UCSD-AML1 (cell line): ENCODE measurements at regions not wholly inside any gene's neighbourhood (a gene's known extent, or its start where the extent isn't known, plus 50 kb on each side); places are given as distances from the start of the nearest gene placed in this dataset.

ENCODE experiments used
- DNase-seq: peaks from one replicate; lab custom pipeline; 2025; ENCODE audit not compliant: unreplicated experiment; lab: John Stamatoyannopoulos, UW

DNA sequence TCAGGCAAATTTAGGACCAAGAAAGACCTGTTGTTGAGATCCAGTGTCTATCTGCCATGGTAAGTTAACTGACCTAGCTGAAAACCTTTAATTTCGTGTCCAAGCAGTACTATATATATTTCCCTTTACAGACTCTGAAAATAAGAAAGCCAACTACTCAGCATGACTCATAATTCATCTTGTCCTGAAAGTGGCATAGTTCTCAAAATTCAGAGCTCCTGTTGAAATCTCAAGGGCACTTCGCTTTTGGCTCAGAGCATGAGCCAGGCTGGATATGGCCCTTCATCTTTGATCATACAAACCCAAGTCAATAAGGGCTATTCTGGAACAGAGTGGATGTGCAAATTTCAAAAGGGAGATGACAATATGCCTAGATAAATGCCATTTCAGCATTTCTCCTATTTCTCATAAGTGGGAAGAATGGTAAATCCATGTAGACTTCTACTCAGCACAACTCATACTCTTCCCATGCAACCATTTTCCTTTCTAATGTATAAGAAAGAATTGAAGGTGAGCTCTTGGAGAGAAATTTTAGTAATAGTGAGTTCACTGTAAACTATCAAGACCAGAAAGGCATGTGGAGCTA, 567.9 kb upstream of the DAB2 start:
- no peak for DNase-seq

DNA sequence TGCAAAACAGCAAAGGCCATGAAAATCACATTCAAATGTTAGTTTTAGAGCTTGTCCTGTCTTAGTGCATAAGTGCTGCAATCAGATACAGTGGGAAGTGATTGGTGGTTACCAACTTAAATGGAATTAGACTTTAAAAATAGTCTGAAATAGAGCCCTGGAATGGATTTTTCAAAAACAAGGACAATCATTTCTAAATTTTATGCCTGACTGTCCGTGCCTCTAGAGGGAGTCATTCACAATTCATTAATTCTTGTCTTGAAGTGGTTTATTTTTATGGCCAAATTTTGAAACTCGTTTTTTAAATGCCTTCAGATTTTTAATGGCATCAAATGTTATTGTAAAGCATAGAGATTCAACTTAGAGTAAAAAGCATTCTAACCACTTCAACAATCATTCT, 561.8 kb upstream of the DAB2 start:
- no peak for DNase-seq

DNA sequence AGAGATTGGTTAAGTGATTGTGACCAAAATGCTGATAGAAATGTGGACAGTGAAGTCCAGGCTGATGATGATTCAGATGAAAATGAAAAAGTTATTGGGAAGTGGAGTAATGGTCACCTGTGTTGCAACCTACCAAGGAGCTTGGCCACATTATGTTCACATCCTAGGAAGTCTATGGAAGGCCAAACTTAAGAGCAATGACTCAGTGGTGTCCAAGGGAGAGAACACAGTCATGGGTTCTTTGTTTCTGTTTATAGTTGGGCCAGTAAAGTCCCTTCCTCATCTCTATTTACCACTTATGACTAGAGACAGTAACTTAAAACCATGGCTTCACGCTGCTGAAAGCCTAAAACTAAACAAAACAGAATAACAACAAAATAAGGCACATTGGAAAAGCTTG, 555.3 kb upstream of the DAB2 start:
- DNase-seq = no peak

DNA sequence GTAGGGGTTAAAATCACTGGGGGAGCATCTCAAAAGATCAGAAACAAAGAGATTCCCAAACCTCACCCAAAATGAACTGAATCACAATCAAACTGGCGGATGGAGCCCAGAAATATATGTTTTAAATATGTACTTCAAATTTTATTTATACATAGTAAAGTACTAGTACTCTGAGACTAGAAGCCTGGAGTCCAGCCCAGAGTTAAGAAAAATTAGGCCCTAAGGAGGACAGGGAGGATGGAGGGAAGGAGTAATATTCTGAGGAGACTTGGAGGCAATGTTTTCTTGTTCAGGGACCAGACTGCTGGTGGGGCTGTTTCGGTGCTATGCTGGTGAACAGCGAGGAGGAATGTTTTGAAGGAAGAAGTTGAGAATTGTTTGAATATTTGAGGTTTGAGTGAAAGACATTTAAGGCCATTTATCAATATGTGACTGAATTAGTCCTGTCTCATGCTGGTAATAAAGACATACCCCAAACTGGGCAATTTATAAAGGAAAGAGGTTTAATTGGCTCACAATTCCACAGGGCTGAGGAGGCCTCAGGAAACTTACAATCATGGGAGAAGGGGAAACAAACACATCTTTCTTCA, 552.4 kb upstream of the DAB2 start:
- DNase-seq = no peak

DNA sequence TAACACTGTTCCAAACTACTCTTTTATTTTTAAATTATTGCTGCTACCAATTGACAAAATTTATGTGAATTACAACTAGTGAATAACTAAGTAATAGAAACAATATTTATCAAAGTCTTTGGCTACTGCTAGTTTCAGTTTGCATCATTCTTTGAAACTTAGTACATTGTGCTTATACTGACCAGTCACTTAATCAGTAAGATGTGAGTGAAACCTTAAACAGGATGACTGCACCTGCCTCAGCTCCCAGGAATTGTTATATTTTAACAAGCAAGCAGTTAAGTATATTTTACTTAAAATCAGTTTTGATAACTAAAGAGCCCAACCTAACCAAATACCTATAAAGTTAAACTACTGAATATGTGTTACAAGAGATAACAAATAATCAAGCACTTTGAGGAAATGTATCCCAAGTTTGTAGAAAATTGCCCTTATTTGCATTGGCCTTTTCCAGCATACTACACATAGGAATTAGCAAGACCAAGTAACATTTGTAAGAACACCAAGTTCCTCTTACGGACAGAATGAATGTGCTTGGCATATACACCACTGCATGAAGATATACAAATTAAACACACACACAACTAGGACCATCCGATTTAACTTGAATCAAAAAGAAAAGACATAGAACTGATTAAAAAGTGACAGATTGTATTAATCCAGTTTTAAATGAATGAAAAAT, 545.5 kb upstream of the DAB2 start:
- DNase-seq = no peak

DNA sequence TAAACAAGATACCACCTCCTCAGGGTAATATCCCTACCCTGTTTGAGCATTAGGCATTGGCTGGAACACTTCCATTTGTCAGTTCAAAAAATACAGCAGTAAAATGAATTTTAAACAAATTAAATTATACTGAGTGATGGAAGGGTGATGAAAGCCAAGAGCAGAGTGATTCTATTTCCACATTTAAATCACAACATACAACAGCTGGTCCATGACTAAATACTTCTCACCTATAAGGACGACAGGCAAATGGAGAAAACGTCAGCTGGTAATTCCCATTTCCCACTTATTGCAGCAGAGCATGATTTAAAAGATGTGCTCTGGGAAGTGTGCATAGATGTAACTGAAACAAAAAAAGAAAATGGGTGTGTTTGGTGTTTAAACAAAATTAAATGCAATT, 543.6 kb upstream of the DAB2 start:
- no peak for DNase-seq

DNA sequence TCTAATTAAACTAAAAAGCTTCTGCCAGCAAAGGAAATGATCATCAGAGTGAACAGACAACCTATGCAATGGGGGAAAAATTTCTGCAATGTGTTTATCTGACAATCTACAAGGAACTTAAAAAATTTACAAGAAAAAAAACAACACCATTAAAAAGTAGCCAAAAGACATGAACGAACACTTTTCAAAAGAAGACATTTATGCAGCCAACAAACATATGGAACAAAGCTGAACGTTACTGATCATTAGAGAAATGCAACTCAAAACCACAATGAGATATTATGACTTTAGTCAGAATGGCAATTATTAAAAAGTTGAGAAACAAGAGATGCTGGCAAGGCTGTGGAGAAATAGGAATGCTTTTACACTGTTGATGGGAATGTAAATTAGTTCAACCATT, 530.4 kb upstream of the DAB2 start:
- no peak for DNase-seq

DNA sequence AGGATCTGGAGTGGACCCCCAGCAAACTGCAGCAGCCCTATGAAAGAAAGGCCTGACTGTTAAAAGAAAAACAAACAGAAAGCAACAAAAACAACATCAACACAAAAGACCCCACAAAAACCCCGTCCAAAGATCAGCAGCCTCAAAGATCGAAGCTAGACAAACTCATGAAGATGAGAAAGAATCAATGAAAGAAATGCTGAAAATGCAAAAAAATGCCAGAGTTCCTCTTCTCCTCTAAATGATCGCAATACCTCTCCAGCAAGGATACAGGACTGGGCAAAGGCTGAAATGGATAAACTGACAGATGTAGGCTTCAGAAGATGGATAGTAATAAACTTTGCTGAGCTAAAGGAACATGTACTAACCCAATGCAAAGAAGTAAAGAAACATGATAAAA, 526.3 kb upstream of the DAB2 start:
- no peak for DNase-seq

DNA sequence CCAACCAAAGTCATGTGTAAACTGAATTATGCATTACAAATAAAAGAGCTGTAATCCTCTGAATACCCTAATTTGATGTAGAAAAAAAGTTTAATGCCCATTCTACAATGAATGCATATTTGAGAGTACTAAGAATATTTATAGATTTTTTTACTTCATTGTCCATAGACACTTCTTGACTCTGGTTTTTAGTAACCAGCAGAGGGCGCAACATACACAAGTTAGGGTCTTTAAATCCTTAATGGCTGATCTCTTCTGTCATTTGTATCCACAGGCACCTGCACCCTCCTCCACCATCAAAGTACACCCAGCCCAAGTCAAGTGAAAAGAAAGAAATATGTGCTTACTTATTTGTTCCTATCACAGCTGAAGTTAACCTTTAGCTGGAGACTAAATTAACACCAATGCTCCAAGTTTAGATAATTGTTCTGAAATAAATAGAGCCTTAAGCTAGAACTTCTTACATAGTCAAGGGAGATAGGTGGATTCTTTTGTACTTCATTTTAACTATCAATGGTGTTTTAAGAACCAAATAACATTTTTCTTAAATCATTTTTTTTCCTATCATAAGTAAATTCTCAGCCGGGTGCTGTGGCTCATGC, 524.2 kb upstream of the DAB2 start:
- no peak for DNase-seq

DNA sequence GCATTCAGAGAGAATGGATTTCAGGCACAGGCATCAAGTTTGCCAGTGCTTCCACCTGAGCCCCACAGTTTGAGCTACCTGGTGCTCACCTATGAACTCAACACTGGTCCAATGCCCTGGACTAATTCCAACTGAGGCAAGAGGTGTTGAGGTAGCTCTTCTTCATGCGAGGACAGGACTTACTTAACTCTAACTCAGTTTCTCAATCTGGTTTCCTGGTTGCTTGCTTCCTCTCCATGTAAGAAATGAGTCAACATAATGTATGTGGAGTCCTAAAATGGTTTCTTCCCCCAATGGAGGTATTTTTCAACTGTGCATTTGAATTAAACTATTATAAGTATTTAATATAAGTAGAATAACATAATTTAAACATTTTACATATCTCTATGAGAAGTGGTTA, 523.6 kb upstream of the DAB2 start:
- no peak for DNase-seq

DNA sequence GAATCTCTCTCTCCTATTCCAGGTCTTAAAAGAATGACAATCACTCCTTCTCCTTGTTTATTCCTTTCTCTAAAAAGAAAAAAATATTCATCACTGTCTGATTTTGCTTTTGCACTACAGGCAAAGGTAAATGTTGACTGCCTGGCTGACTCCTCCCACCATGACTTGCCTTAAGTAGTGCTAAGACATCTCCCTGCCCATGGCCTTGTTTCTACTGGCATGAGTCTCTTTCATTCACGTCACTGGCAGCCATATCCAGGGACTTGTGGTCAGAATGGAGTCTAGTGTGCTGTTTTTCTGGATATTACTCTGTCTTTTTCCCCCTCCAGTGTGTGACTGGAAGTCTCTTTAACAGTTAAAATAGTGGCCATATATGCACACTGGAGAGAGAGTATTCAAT, 522.9 kb upstream of the DAB2 start:
- DNase-seq = no peak

DNA sequence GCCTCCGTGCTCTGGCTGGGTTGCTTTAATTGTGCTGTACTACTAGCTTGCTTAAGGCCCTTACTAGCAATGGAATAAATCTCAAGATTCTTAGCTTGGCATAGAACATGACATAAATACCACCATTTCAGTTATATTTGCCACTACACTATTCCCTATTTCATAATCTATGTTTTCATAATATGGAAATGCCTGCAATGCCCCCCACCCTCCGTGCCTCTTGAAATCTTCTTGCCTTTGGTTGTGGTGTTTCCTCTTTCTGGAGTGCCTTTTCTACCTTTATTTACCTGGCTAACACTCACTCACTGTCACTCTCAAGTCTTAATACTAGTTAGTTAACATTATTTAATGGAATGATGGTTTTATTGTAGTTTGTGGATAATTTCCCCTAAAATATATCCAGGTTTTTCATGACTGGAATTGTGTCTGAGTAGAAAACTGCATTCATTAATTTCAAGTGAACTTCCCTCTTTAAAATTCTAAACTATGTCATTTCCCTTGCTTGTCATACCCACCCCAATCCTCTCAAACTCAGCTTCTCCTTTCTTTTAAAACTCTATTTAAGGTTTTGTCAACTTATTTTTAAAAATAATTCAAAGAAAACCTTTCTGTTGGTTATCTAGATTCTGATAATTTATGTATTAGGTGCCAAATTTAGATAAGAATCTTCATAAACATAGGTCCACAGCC, 521.7 kb upstream of the DAB2 start:
- DNase-seq = no peak

DNA sequence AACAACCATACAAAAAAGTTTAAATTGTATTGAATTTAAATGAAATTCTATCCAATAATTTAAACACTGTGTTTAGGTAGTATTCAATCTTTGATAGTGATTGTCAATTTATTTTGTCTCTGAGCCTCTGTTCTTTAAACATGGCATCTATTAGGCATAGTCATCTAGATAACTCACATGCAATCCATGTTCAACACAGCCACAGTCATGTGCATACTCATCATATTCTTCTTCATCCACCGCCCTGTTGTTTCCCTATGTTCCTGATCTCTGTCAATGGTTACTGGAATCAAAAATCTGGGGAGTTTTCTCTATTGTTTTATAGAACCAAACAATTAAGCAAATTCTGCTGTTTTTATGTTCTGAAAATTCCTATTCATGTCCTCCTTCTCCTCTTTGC, 521.1 kb upstream of the DAB2 start:
- DNase-seq = no peak

DNA sequence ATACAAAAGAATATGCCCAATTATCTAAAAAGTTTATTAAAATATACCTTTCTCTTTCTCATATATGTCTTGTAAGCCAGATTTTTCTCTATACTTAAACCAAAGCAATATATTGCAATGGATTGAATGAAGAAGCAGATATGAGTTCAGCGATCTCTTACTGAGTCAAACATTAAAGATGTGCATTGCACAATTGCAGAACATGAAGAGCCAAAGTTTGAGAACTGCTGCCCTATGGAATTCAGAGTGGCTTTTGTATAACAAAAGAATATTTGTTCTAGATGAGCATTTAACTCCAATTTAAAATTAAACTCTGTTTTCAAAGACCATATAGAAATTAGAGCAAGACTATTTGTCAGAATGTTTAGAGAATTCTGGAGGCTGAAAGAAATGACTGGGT, 519.0 kb upstream of the DAB2 start:
- no peak for DNase-seq

DNA sequence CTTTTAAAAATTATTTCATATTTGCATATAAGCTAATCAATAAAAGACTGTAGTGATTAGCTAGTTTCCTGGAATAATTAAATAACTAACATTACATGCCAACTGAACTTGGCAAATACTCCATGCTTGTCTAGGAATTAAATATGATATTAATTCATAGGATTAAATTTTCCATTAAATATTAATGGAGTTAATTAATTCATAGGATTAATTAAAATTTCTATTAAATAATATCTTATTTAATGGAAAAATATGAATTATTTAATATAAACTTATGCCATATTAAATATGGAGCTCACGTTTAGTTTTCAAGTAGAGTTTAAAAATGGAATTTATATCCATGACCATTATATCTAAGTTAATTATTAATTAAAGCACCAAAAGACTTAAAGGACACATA, 517.8 kb upstream of the DAB2 start:
- DNase-seq = no peak

DNA sequence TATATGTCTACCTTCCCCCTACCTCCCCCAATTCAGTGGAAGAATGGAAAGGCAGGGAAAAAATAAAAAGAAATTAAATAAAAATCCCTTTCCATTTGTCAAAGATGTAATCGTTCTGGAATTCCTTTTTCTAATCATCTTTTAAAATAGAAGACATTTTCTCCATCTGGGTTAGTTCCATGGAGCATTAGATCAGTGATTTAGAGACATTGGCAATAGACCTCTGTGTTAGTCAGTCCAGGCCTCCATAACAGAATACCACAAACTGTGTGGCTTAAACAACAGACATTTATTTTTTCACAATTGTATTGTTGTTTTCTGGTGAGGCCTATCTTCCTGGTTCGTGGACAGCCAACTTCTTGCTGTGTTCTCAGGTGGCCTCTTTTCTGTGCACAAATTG, 516.6 kb upstream of the DAB2 start:
- no peak for DNase-seq

DNA sequence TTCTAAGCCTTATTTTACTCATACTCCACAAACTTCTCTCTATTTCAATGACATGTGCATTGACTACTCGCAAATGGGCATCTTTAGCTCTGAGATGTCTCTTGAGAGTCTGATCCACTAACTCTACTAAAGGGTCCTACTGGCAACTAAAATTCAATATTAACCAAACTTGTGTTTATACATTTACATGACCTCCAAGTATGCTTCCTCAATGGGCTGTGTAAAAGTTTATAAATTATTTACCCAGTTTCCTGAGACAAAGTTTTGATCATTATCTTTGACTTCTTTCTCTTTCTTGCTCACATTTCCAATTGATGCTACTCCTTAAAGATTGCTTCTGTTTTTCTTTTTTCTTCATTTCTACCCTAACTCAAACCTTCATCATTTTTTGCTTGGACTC, 510.1 kb upstream of the DAB2 start:
- no peak for DNase-seq

DNA sequence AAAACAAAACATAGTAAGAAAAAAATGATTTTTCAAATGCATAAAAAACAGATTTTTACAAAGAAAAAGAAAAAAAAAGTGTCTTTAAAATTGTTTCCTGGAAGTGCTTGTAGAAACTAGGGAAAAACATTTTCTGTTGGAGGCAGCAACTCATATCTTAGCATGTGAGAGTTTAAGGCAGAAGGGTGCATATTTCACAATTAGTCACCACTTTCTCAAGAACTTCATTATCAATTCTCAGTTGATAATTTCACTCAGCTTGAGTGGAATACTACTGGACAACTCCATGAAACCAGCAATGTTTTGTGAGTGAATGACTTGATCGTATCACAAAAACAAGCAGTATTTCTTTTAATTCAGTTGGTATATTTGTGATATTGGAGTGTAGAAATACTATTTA, 508.3 kb upstream of the DAB2 start:
- no peak for DNase-seq

DNA sequence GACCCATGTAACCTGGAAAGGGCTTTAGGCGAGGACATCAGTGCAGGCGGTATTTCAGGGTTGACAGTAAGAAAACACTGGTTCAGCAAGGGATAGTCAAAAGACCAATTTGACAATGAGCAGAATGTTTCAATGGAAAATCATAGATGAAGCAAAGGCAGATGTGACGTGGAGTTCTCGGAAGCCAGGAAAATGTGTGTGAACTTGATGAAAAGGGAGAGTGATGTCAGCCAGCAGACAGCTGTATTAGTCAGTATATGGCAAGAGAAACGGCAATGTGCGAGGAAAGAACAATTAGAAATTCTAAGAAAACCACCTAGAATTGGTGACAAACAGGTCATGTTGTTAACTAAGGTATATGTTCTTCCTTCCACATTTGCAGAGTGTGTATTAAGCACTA, 503.9 kb upstream of the DAB2 start:
- no peak for DNase-seq

DNA sequence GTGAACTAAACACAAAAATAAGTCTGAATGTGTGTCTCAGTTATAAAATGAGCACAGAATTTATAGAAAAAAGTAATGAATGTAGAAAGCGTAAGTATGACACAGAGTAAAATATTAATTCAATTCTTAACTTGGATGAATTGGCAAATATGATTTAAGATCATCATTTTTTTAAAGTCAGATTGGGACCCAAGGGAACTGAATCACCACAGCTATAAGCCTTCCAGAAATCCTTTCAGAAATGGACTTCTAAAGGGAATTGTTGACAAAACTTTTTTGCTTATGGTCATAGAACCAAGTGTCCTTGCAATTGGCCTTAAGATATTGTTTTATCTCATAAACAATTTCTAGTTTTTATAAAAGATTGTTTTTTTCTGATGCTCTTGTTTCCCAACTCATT, 495.1 kb upstream of the DAB2 start:
- no peak for DNase-seq

DNA sequence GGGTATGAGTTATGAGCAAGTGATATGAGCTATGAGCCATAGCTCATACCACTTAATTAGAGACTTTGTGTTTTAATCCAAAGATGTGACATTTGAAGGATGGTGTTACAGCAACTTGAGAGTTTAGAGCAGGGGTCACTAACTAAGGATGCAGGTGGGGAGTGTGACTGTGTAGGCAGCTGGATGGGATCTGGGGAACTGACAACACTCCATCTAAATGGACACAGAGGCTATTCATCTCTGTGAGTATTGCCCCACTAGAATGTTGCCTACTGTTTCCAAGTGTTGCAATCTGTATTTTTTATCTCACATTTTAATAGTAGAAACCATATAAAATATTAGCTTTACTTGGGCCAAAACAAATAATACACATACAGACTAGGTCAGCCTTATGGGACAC, 488.1 kb upstream of the DAB2 start:
- no peak for DNase-seq
